ENCODE measurements at regions not wholly inside any gene's neighbourhood (a gene's known extent, or its start where the extent isn't known, plus 50 kb on each side); places are given as distances from the start of the nearest gene placed in this dataset.

DNA sequence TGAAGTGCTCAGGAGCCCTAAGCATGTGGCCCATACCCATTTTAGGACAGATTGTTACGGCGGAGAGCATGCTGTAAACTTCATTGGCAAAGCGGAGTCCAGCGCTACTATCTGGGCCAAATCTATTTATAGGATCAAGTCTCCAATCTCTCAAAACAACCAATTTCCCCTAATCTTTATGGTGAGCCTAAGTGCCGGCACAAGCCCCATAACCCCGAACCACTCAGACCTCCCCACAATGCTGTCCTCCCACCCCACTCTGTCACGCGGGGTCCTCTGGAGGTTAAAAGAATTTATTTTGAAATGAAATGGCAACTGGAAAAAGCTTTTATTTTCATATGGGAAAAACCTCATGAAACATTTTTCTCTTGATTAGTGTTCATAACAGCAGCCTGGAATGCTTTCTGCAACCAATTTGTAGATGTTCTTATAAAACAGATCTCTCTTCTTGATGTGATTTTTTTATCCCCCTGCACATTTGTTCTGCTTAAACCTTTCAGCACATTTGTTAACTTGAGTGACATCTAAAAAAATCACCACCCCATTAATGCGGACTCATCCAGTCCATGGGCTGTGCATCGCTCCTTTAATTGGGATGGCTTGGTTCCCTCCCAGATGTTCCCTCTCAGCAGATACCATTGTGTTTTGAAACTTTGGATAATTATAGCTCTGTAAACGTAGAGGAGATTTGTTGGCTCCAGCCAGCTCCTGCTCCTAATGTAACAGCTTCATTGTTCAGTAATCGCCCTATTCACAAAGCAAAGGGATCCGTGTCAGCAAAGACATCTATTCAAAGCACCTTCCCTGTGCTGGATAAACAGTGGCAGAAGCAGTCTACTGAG lies 323.6 kb downstream of the CD83 start:
- TF ChIP-seq, protein P1, sequence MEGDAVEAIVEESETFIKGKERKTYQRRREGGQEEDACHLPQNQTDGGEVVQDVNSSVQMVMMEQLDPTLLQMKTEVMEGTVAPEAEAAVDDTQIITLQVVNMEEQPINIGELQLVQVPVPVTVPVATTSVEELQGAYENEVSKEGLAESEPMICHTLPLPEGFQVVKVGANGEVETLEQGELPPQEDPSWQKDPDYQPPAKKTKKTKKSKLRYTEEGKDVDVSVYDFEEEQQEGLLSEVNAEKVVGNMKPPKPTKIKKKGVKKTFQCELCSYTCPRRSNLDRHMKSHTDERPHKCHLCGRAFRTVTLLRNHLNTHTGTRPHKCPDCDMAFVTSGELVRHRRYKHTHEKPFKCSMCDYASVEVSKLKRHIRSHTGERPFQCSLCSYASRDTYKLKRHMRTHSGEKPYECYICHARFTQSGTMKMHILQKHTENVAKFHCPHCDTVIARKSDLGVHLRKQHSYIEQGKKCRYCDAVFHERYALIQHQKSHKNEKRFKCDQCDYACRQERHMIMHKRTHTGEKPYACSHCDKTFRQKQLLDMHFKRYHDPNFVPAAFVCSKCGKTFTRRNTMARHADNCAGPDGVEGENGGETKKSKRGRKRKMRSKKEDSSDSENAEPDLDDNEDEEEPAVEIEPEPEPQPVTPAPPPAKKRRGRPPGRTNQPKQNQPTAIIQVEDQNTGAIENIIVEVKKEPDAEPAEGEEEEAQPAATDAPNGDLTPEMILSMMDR (IDR thresholded peaks at IDR 0.05; ENCODE audit: insufficient read depth, low read length, poor library complexity, severe bottlenecking), result no peak
- no peak for TF ChIP-seq EZH2phosphoT487 (conservative IDR thresholded peaks at IDR 0.05; ENCODE audit: low read length)
- Histone ChIP-seq H3F3A (ENCODE audit: insufficient read depth) (no peaks in the 10 kb centered on the region), H3K27ac (ENCODE audit: low read depth, low read length) (no peak overlapping the region), H3K4me2 (ENCODE audit: low read depth, low read length, poor library complexity, severe bottlenecking) (no peak overlapping the region), H3K79me2 (ENCODE audit: insufficient read depth, low read length) (no peaks in the 10 kb centered on the region), H3K27me3 (ENCODE audit: low read length) (no peaks in the 10 kb centered on the region), H3K36me3 (ENCODE audit: low read length) (no peaks in the 10 kb centered on the region), H3K9me3 (ENCODE audit: insufficient read depth, low read length) (no peaks in the 10 kb centered on the region), H3K9ac (ENCODE audit: low read length) (no peak overlapping the region), H4K20me1 (ENCODE audit: low read depth, low read length) (no peaks in the 10 kb centered on the region), H3K9me2 (replicated peaks; ENCODE audit: insufficient read depth, low read length) (no peaks in the 10 kb centered on the region), H3K4me3 (ENCODE audit: insufficient read depth, low read length, poor library complexity, severe bottlenecking) (no peak overlapping the region), H2AFZ (ENCODE audit: low read depth, low read length, severe bottlenecking) (no peak overlapping the region)

DNA sequence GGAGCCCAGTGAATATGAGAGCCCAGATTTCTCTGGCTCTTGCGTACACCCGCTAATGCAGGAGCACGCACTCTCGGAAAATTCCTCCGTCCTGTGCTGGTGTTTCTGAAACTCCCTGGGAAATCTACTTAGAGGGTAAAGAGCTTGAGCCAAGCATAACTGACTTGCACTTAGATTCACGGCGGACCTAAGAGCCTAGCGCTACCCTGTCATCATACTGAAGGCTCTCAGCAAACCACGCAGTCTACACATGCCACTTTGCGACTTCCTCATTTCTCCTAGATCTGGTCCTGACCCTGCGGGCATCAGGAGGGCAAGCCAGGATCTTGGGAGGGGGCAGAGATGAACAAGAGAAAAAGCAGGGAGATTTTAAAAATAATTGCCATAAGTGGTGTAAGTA lies 324.7 kb downstream of the CD83 start:
- H3K9ac ChIP-seq (ENCODE audit: low read length), result no peak overlapping the region
- H3K36me3 ChIP-seq (ENCODE audit: low read length), result no peaks in the 10 kb centered on the region
- no peak overlapping the region for H3K27ac ChIP-seq (ENCODE audit: low read depth, low read length)
- no peaks in the 10 kb centered on the region for H3K27me3 ChIP-seq (ENCODE audit: low read length)
- no peaks in the 10 kb centered on the region for H3K79me2 ChIP-seq (ENCODE audit: insufficient read depth, low read length)
- no peaks in the 10 kb centered on the region for H3K9me3 ChIP-seq (ENCODE audit: insufficient read depth, low read length)
- H3K4me3 ChIP-seq (ENCODE audit: insufficient read depth, low read length, poor library complexity, severe bottlenecking), result no peak overlapping the region
- no peaks in the 10 kb centered on the region for H4K20me1 ChIP-seq (ENCODE audit: low read depth, low read length)
- no peak overlapping the region for H3K4me2 ChIP-seq (ENCODE audit: low read depth, low read length, poor library complexity, severe bottlenecking)
- TF ChIP-seq, protein P1 (IDR thresholded peaks at IDR 0.05; ENCODE audit: insufficient read depth, low read length, poor library complexity, severe bottlenecking), result no peak
- TF ChIP-seq EZH2phosphoT487 (conservative IDR thresholded peaks at IDR 0.05; ENCODE audit: low read length), result no peak
- H2AFZ ChIP-seq (ENCODE audit: low read depth, low read length, severe bottlenecking), result no peak overlapping the region
- no peaks in the 10 kb centered on the region for H3F3A ChIP-seq (ENCODE audit: insufficient read depth)
- no peaks in the 10 kb centered on the region for H3K9me2 ChIP-seq (replicated peaks; ENCODE audit: insufficient read depth, low read length)

DNA sequence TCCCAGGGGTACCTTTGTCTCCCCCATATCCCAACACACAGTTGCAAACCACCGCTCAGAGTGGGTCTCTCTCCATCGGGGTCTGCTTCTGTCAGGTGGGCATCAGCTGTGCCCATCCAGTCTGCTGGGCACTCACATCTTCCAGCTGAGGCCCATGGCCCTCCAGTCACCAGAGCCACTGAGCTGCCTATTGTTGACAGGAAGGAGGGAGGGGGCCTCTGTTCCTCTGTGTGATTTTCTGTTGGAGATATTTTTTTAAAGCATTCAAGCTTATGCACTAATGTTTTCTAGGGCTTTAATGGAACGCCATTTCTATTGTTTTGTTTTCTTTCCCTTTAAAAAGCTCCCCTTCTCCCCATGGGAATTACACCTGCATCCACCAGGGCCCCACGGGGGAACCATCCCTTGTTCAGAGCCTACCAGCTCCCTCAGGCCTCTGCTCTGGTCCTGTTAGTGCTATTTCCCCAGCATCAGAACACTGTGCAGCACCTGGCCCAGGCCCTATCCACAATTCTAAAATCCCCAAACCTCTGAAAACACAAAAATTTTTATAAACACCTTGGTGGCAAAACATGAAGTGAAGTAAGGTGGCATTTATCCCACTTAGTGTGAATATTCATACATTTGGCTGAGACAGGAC lies 326.2 kb downstream of the CD83 start:
- Histone ChIP-seq H3K4me2 (ENCODE audit: low read depth, low read length, poor library complexity, severe bottlenecking) (no peak overlapping the region), H3K4me3 (ENCODE audit: insufficient read depth, low read length, poor library complexity, severe bottlenecking) (no peak overlapping the region), H3K9me3 (ENCODE audit: insufficient read depth, low read length) (no peaks in the 10 kb centered on the region), H3K79me2 (ENCODE audit: insufficient read depth, low read length) (no peaks in the 10 kb centered on the region), H3K9ac (ENCODE audit: low read length) (no peak overlapping the region), H3K9me2 (replicated peaks; ENCODE audit: insufficient read depth, low read length) (no peaks in the 10 kb centered on the region), H2AFZ (ENCODE audit: low read depth, low read length, severe bottlenecking) (no peak overlapping the region), H3K27ac (ENCODE audit: low read depth, low read length) (no peak overlapping the region), H3K36me3 (ENCODE audit: low read length) (no peaks in the 10 kb centered on the region), H4K20me1 (ENCODE audit: low read depth, low read length) (no peaks in the 10 kb centered on the region), H3K27me3 (ENCODE audit: low read length) (no peaks in the 10 kb centered on the region), H3F3A (ENCODE audit: insufficient read depth) (no peaks in the 10 kb centered on the region)
- no peak for TF ChIP-seq EZH2phosphoT487 (conservative IDR thresholded peaks at IDR 0.05; ENCODE audit: low read length)
- TF ChIP-seq, protein P1 (IDR thresholded peaks at IDR 0.05; ENCODE audit: insufficient read depth, low read length, poor library complexity, severe bottlenecking), result no peak
